Endothelial cell of umbilical vein (primary cell): ENCODE measurements at regions not wholly inside any gene's neighbourhood (a gene's known extent, or its start where the extent isn't known, plus 50 kb on each side); places are given as distances from the start of the nearest gene placed in this dataset.

ENCODE experiments used
- BruUV-seq: library from RNA; stranded (reverse); fragments of 400-500 nt; replicated peaks from 2 replicates; lab custom pipeline; 2021; lab: Mats Ljungman, UMichigan
- CTCF ChIA-PET: fragments of 300-600, 350-600 bp; sonication (Branson Sonifier 250); formaldehyde crosslinking; loops from one replicate; lab custom pipeline; 2021; ENCODE audit warnings: antibody characterized with exemption, inconsistent platforms; lab: Charles Lee
- POLR2A ChIA-PET: fragments of 300-600, 350-600 bp; sonication (Branson Sonifier 250); formaldehyde crosslinking; loops from one replicate; lab custom pipeline; 2021; ENCODE audit warnings: antibody characterized with exemption, inconsistent platforms; lab: Charles Lee
- DNase-seq: peaks from one replicate; pipeline ENCODE4 v3.0.0-alpha.2; 2011; ENCODE audit warnings: low read depth, low spot score
- FAIRE-seq: peaks from 2 replicates; lab custom pipeline; 2011; peaks lifted over from hg19 to GRCh38; lab: Jason Lieb, UNC
- H2AFZ ChIP-seq: 2 replicates; pipeline ENCODE4 v1.6.0; 2012; ENCODE audit warnings: low read depth, low read length, control low read depth, inconsistent platforms
- H3K27ac ChIP-seq: 2 replicates; pipeline ENCODE4 v1.5.1; 2011; ENCODE audit warnings: low read depth, mild to moderate bottlenecking, control low read depth, low read length, moderate library complexity; ENCODE audit not compliant: insufficient read depth
- H3K27me3 ChIP-seq, 2 experiments: 2 replicates each; pipeline versions ENCODE4 v1.6.0 to v1.6.1; 2011; ENCODE audit warnings: low read length in 2 of 2, mixed read lengths in 1 of 2; ENCODE audit not compliant: control insufficient read depth in 2 of 2, insufficient read depth in 2 of 2
- H3K36me3 ChIP-seq, 2 experiments: 2 replicates in 1 of 2; 3 replicates in 1 of 2; pipeline ENCODE4 v1.5.1; 2011; ENCODE audit warnings: low read length in 2 of 2, mild to moderate bottlenecking in 1 of 2, moderate library complexity in 1 of 2; ENCODE audit not compliant: control insufficient read depth in 2 of 2, insufficient read depth in 2 of 2; ENCODE audit errors: extremely low read depth in 1 of 2
- H3K4me1 ChIP-seq: 3 replicates; pipeline ENCODE4 v1.5.1; 2011; ENCODE audit warnings: mild to moderate bottlenecking, low read length; ENCODE audit not compliant: control insufficient read depth, insufficient read depth; ENCODE audit errors: extremely low read depth
- H3K4me2 ChIP-seq: 2 replicates; pipeline ENCODE4 v1.6.1; 2011; ENCODE audit warnings: low read length, control low read depth, mixed read lengths; ENCODE audit not compliant: insufficient read depth
- H3K4me3 ChIP-seq, 3 experiments: fragments of 200-600 bp in 1 of 3; sonication (generic), shearing (Covaris generic) in 1 of 3; replicated peaks in 1 of 3; 2 replicates each; pipeline ENCODE4 v1.5.1; 2011 to 2016; ENCODE audit warnings: control low read depth in 3 of 3, low read length in 3 of 3, mild to moderate bottlenecking in 2 of 3, inconsistent platforms in 1 of 3, low read depth in 1 of 3, moderate library complexity in 1 of 3; ENCODE audit not compliant: insufficient read depth in 1 of 3
- H3K79me2 ChIP-seq: 2 replicates; pipeline ENCODE4 v1.6.0; 2012; ENCODE audit warnings: low read length, inconsistent platforms; ENCODE audit not compliant: control insufficient read depth, insufficient read depth
- H3K9ac ChIP-seq: replicated peaks from 2 replicates; pipeline ENCODE3; 2011; ENCODE audit warnings: low read length, control low read depth; ENCODE audit not compliant: insufficient read depth; ENCODE audit errors: extremely low read depth
- H3K9me1 ChIP-seq: replicated peaks from 3 replicates; pipeline ENCODE4 v1.6.0; 2011; ENCODE audit warnings: mild to moderate bottlenecking, low read length; ENCODE audit not compliant: control insufficient read depth, insufficient read depth; ENCODE audit errors: extremely low read depth
- H3K9me3 ChIP-seq: replicated peaks from 2 replicates; pipeline ENCODE4 v1.5.1; 2012; ENCODE audit warnings: low read length, inconsistent platforms; ENCODE audit not compliant: control insufficient read depth, insufficient read depth
- H4K20me1 ChIP-seq: replicated peaks from 2 replicates; pipeline ENCODE3; 2011; ENCODE audit warnings: mild to moderate bottlenecking, low read length; ENCODE audit not compliant: control insufficient read depth, insufficient read depth; ENCODE audit errors: extremely low read depth
- EZH2 ChIP-seq: IDR thresholded peaks from 2 replicates; pipeline ENCODE4 v1.6.1; 2012; ENCODE audit warnings: borderline replicate concordance, low read depth, mild to moderate bottlenecking, moderate library complexity, low read length, inconsistent platforms; ENCODE audit not compliant: severe bottlenecking
- FOS ChIP-seq: IDR thresholded peaks from 2 replicates; pipeline ENCODE4 v1.6.1; 2011; ENCODE audit warnings: mild to moderate bottlenecking, low read length, moderate library complexity, borderline replicate concordance; ENCODE audit not compliant: insufficient read depth
- GATA2 ChIP-seq: IDR thresholded peaks from 2 replicates; pipeline ENCODE4 v1.7.0; 2011; ENCODE audit warnings: low read depth, mild to moderate bottlenecking, moderate library complexity, mixed read lengths, low read length; ENCODE audit not compliant: insufficient read length, insufficient read depth
- JUN ChIP-seq: IDR thresholded peaks from 2 replicates; pipeline ENCODE4 v1.6.1; 2011; ENCODE audit warnings: borderline replicate concordance, low read depth; ENCODE audit not compliant: insufficient read length, insufficient read depth
- MYC ChIP-seq: IDR thresholded peaks from one replicate; pipeline ENCODE4 v1.6.1; 2011; ENCODE audit warnings: mild to moderate bottlenecking, low read depth, low read length
- POLR2A ChIP-seq: IDR thresholded peaks from 2 replicates; pipeline ENCODE4 v1.6.1; 2012; ENCODE audit warnings: low read depth, mild to moderate bottlenecking, control low read depth, low read length
- POLR2AphosphoS5 ChIP-seq: IDR thresholded peaks from 2 replicates; pipeline ENCODE4 v1.6.1; 2012; ENCODE audit warnings: low read depth, mild to moderate bottlenecking, control low read depth, low read length, moderate library complexity; ENCODE audit not compliant: insufficient read depth
- dilution Hi-C: fragments of 300-500 bp; cut with MboI; formaldehyde crosslinking; loops from one replicate; pipeline ENCODE4 v1.15.0; 2019; ENCODE audit warnings: low sequenced_read_pairs; ENCODE audit not compliant: extremely low pct_ligation_motif_present
- intact Hi-C: fragments of 100-400 bp; cut with micrococcal nuclease; formaldehyde crosslinking; loops from one replicate; pipeline ENCODE4 v1.10.0; 2022
- TF ChIP-seq, protein P1 (sequence below): IDR thresholded peaks from 2 replicates; pipeline ENCODE4 v1.6.1; 2011; ENCODE audit not compliant: insufficient read depth, insufficient read length
- TF ChIP-seq, protein P2 (sequence below), 2 donors: IDR thresholded peaks; 1 replicate in 1 of 2; 2 replicates in 1 of 2; pipeline ENCODE4 v1.5.1; 2011; ENCODE audit warnings: low read length in 2 of 2, mild to moderate bottlenecking in 2 of 2, moderate library complexity in 2 of 2, control low read depth in 1 of 2, inconsistent platforms in 1 of 2, low read depth in 1 of 2; ENCODE audit not compliant: insufficient read depth in 1 of 2; ENCODE audit errors: extremely low read depth in 1 of 2

DNA sequence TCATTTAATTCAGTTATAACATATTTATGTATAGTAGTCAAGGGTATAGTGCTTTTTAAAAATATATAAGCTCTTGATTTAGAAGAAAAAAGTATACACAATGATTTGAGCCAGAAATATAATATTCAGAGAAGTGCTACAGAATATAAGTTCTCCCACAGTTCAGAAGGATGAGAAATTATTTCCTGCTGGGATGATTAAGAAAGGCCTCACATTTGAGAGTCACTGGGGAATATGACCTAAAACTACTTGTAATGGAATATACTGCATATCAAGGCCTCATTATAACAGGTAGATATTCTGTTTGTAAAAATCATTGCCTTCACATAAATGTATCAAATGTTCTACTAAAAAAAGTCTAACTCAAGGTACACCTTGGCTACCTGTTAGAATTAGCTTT lies 203.5 kb downstream of the MBD2 start:
- Histone ChIP-seq H3K4me1 (no peaks in the 10 kb centered on the region), H3K4me2 (no peak overlapping the region), H4K20me1 (no peaks in the 10 kb centered on the region), H2AFZ (no peak overlapping the region), H3K36me3 (no peaks in the 10 kb centered on the region), H3K4me3 (no peak overlapping the region), H3K27ac (no peak overlapping the region), H3K9me1 (no peaks in the 10 kb centered on the region), H3K9me3 (no peaks in the 10 kb centered on the region), H3K9ac (no peak overlapping the region), H3K27me3 (no peaks in the 10 kb centered on the region), H3K79me2 (no peaks in the 10 kb centered on the region)
- intact Hi-C loops: no loop called here
- ChIA-PET CTCF (no interaction called here), POLR2A (no interaction called here)
- FAIRE-seq (no peak), DNase-seq (no peak)
- TF ChIP-seq POLR2A: no peak
- no peak for TF ChIP-seq JUN
- no TSS peak for BruUV-seq
- dilution Hi-C loops: no loop called here

DNA sequence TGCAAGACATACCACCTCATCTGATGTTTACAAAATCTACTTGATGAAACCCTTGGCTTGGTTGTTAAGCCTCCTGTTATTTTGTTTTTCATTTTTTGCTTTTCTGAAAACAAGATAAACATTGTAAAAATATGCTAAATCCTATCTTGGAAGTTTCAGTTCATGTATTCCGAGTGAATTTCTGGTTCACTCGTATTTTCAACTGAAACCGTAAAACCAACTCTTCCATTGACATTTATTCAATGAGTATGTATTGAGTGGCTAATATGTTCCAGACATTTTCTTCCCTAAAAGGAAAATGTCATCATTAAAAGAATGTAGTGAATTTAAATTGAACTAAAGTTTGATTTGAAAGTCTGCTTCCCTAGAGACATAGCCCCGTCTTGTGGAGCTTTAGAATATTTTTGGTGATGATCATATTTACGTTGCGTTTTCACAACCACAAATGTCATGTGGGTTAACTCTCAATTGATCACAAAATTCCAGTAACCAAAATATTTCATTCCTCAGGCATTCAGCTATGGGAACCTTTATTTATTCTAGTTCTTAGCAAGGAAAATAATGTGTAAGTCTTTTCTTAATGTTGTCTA lies 204.2 kb downstream of the MBD2 start:
- no TSS peak for BruUV-seq
- intact Hi-C loops (no loop called here), dilution Hi-C loops (no loop called here)
- Histone ChIP-seq H3K79me2 (no peaks in the 10 kb centered on the region), H3K27me3 (no peaks in the 10 kb centered on the region), H3K27ac (no peak overlapping the region), H3K4me1 (no peaks in the 10 kb centered on the region), H2AFZ (no peak overlapping the region), H4K20me1 (no peaks in the 10 kb centered on the region), H3K9ac (no peak overlapping the region), H3K36me3 (no peaks in the 10 kb centered on the region), H3K9me1 (no peaks in the 10 kb centered on the region), H3K4me3 (no peak overlapping the region), H3K9me3 (no peaks in the 10 kb centered on the region), H3K4me2 (no peak overlapping the region)
- DNase-seq (no peak), FAIRE-seq (no peak)
- TF ChIP-seq, protein P1, sequence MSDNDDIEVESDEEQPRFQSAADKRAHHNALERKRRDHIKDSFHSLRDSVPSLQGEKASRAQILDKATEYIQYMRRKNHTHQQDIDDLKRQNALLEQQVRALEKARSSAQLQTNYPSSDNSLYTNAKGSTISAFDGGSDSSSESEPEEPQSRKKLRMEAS: no peak
- TF ChIP-seq MYC (no peak), FOS (no peak), EZH2 (no peak), JUN (no peak), POLR2A (no peak), GATA2 (no peak), POLR2AphosphoS5 (no peak)
- TF ChIP-seq, protein P2, sequence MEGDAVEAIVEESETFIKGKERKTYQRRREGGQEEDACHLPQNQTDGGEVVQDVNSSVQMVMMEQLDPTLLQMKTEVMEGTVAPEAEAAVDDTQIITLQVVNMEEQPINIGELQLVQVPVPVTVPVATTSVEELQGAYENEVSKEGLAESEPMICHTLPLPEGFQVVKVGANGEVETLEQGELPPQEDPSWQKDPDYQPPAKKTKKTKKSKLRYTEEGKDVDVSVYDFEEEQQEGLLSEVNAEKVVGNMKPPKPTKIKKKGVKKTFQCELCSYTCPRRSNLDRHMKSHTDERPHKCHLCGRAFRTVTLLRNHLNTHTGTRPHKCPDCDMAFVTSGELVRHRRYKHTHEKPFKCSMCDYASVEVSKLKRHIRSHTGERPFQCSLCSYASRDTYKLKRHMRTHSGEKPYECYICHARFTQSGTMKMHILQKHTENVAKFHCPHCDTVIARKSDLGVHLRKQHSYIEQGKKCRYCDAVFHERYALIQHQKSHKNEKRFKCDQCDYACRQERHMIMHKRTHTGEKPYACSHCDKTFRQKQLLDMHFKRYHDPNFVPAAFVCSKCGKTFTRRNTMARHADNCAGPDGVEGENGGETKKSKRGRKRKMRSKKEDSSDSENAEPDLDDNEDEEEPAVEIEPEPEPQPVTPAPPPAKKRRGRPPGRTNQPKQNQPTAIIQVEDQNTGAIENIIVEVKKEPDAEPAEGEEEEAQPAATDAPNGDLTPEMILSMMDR (IDR thresholded peaks at IDR 0.05; ENCODE audit: extremely low read depth in 1 of 2, insufficient read depth in 1 of 2, low read depth in 1 of 2, low read length in 2 of 2): no peak
- ChIA-PET CTCF (no interaction called here), POLR2A (no interaction called here)
